ENCODE measurements at regions not wholly inside any gene's neighbourhood (a gene's known extent, or its start where the extent isn't known, plus 50 kb on each side); places are given as distances from the start of the nearest gene placed in this dataset.

DNA sequence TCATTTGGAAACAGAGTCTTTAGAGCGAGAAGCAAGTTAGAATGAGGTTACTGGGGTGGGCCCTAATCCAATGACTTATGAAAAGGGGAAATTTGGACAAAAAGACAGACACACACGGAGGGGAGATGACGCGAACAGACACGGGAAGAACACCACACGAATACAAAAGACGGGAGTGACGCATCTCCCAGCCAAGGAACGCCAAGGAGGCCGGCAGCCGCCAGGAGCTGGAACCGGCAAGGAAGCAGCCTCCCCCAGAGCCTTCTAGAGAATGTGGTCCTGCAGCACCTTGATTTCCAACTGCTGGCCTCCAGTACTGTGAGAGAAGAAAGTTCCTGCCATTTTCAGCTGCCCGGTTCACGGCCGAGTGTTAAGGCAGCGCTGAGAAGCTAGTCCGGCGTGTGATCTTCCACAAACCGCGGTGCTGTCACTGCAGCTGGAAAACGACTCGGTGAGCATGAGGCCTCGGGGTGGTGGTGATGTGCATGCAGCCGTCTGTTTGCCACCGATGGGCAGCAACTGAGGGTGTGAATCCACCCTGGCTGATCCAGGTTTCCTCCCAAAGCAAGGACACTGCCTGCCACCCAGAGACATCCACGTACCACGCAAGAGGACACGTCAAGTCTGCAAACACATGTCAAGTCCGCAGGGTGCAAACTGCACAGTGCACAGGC is 124.5 kb downstream of the NCOR2 start:
- DNase-seq = no peak

- DNase-seq = no peak
Observed at GRCh38 chr12:124442281-124442680, 125.1 kb downstream of the NCOR2 start.

DNA sequence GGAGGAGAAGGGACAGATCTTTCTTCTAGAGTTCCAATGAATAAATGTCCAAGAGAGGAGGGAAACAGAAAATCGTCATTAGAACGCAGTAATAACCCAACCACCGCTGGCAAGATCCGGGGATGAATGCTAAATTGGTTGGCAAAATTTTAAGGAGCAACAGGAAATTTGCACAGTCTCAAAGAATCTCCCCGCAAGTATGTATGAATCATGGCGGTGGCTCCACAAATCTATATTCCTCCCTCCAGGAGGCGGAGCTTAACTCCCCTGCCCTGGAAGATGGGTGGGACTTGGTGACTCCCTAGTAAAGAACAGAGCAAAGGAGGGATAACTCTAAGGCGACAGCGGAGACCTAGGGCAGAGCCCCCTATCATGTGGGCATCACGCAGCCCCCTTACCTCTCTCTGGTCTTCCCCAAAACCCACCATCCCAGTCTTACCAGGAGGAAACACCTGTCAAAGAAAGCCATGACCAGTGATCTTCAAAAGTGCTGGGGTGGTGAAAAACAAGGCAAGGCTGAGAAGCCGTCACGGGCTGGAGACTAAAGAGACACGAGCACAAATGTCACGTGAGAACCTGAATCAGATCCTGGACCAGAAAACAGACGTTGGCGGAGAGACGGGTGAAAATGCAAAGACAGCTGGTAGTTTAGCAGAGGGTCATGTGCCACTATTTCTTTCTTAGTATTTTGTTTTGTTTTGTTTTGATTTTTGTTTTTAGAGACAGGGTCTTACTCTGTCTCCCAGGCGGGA is 125.8 kb downstream of the NCOR2 start:
- DNase-seq = no peak

GRCh38 chr12:124440841-124441381 is 126.5 kb downstream of the NCOR2 start:
- no peak for DNase-seq

DNA sequence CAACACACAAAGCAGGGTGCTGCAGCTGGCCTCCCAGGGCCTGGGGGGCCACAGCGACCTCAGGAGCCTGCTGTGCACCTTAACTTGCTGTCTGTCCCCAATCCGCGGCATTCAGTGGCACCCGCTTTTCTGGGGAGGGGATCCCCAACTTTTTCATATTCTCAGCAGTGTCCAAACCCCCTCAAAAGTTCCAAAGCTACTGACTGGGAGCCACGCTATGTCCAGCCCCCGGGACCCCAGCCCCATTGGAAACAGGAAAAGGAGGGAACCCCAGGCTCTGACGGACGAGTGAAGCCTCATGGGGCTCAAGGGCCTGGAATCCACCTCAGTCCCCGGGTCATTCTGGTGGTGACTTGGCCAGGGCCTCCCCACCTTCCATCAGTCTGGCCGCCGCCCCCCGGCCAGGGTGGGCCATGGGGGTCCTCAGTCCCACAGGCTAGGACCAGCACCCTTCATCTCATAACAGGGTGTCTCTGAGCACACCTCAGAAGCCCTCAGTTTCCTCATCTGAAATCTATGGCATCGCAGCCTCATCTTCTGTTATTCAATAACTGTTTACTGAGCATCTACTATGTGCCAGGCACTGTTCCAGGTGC is 127.3 kb downstream of the NCOR2 start:
- no peak for DNase-seq

DNA sequence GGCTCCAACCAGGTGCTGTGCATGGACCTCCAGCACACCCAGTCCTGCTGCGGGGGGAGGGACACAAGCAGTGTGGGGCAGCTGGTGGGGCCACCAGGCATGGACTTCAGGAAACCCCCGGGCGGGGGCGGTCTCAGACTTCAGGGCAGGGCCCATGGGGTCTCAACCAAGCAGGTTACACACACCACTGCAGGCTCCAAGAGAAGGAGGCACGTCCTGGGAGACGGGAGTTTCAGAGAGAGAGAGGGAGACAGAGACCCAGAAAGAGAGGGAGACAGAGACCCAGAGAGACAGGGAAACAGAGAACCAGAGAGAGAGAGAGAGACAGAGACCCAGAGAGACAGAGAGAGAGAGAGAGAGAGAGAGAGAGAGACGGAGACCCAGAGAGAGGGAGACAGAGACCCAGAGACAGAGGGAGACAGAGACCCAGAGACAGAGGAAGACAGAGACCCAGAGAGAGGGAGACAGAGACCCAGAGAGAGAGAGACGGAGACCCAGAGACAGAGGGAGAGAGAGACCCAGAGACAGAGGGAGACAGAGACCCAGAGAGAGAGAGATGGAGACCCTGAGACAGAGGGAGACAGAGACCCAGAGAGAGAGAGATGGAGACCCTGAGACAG is 128.9 kb downstream of the NCOR2 start:
- no peak for DNase-seq

GRCh38 chr12:124437617-124438436 is 129.6 kb downstream of the NCOR2 start:
- DNase-seq = no peak

- DNase-seq = no peak
Observed at GRCh38 chr12:124437121-124437520, 130.3 kb downstream of the NCOR2 start.

DNA sequence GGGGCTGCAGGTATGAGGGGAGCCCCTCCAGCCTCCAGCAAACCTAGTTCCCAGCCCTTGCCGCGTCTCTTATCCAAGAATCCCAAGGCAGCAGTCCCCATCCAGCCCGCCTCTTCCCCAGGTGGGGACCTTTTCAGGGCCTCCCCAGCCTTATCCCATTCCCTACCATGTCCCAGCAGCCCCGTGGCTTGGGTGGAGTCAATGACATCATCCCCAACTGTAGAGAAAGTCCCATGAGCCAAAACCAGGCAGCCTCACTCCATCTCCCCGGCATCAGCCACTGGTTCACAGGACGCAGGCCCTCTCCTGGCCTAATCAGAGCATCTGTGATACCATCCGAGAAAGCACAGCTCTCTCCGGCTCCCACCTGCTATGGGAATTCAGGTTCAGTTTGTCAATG is 131.0 kb downstream of the NCOR2 start:
- no peak for DNase-seq

DNA sequence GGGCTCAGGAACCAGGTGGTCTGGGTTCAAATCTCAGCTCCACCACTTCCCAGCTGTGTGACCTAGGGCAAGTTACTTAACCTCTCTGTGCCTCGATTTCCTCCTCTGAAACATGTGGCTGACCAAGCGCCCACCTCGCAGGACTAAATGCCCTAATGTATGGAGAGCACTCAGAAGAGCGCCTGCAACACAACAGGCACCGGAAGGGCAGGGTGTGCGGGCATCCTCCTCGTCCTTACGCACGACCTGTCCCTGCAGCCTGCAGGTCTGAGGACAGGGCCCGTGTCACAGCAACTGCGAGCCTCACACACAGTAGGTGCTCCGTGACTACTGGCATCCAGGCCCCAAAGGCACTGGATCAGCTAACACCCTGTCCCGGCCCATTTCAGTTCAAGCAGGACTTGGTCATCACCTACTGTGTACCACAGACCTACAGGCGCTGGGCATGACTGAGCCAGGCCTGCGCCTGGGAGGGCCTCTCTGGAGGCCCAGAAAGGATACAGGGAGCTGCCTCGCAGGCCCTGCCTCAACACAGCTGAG is 131.5 kb downstream of the NCOR2 start:
- no peak for DNase-seq

- DNase-seq = no peak
Observed at GRCh38 chr12:124434951-124435805, 132.2 kb downstream of the NCOR2 start.

- DNase-seq = no peak
Observed at GRCh38 chr12:124434354-124434753, 133.1 kb downstream of the NCOR2 start.

DNA sequence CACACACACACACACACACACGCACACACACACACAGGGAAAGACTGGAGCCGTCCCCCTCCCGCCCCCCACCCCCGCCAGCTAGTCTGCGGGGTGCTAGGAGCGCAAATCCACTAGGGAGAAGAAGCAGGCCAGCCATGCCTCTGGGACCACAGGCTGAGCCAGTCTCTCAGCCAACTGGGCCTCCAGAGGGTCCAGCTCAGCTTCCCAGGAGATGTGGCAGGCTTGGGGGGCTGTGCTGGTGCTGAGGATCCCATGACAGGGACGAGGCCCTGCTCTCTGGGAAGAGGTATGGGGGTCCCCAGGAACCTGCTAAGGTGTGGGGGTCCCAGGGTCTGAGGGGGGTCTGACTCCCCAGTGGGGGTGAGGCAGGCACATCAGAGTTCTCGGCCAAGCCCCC is 133.5 kb downstream of the NCOR2 start:
- DNase-seq = no peak

- no peak for DNase-seq
Observed at GRCh38 chr12:124433147-124433874, 134.1 kb downstream of the NCOR2 start.

DNA sequence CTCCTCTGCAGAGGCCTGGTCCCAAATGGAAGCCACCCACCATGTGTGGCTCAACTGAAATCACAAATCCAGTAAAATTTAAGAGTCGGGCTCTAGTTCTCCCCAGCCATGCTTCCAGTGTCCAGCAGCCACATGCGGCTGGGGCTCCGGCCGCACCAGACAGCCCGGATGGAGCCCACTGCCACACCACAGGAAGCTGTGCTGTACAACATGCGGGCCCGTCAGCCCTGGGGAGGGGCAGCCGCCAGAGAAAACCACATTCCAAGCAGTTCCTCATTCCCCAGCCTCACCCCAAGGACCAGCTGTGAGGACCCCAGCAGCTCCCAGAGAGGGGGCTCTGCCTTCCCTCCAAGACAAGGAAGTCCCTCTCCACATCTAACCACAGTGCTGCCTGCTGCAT is 135.0 kb downstream of the NCOR2 start:
- DNase-seq = no peak

DNA sequence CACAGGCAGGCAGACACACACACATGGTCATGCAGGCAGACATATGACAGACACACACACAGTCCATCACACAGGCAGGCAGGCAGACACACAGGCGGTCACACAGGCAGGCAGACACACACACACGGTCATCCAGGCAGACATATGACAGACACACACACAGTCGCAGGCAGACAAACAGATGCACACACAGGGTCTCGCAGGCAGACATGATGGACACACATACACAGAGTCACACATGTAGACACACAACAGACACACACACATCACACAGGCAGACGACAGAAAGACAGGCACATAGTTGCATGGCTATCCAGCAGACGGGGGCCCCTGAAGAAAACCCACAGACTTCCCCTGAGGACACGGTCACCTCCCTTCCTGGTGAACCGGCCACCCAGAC is 135.4 kb downstream of the NCOR2 start:
- no peak for DNase-seq

DNA sequence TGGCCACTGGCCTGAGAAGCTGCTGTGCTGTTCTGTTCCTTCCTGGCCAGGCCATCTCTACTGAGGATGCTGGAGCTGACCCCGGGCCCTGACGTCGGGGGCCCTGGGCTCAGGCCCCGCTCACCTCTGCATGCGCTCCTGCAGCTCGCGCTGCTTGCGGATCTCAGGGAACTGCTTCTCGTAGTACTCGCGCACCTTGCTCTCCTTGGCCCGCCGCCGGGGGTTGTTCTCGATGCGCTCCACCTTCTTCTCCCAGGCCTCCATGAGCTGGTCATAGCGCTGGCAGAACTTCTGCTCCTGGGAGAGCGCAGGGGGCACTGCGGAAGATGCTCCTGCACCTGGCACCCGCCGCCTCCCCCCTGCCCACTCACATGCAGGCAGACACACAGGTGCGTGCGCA is 135.6 kb downstream of the RFLNA start:
- DNase-seq = no peak

DNA sequence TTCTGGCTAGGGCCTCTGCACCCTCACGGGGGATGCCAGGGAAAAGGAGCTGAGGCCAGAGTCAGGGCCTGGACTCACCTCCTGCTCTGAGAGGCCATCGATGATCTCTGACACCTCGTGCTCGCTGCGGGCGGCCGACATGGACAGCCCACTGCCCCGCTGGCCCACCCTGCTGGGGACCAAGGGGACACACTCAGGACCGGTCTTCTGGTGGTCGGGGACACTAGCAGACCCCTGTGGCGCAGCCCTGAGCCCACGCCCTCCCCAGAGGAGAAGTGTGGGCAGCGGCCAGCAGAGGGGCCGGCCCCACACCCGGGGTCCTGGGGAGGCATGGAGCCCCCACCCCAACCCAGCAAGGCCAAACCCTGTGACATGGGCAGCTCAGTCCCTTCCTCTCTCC is 134.6 kb downstream of the RFLNA start:
- DNase-seq = no peak

GRCh38 chr12:124428792-124429281 is 133.9 kb downstream of the RFLNA start:
- DNase-seq = no peak

DNA sequence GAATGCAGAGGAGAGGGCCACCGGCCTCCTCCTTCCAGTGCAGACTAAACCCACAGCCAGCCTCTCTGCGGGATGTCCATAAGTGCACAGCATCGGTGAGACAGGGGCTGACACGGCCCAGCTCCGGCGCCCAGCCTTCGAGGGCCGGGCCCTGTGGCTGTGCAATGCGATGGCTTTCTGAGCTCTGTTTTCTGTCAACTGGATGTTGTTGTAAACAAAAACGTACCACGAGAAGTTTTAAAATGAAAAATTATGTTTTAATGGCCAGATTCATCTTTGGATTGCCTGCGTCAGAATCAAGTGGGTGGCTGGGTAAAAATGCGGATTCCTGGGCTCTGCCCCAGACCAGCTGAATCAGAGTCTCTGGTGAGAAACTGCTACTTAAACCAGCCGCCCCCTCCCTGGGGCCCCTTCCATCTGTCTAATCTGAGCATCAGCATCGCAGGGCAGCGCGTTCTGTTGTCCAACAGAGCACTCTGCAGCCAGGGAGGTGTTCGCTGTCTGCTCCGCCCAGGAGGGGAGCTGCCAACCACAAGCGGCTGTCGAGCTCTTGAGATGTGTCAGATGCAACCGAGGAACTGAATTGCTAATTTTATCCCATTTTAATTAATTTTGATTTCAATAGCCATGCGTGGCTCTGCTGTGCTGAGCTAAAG is 133.4 kb downstream of the RFLNA start:
- peak; percentile 45 for DNase-seq

All from NCI-H2227 treated with DMSO at 0.1 percent for 48 hours (cell line).